NAMALWA (cell line): ENCODE measurements at regions not wholly inside any gene's neighbourhood (a gene's known extent, or its start where the extent isn't known, plus 50 kb on each side); places are given as distances from the start of the nearest gene placed in this dataset.

Experiments
- DNase-seq: peaks from one replicate; pipeline ENCODE4 v3.0.0-alpha.2; 2015; ENCODE audit warnings: low spot score

GRCh38 chr11:114758627-114759026 lies 80.3 kb downstream of the NXPE2 start:
- no peak for DNase-seq

DNA sequence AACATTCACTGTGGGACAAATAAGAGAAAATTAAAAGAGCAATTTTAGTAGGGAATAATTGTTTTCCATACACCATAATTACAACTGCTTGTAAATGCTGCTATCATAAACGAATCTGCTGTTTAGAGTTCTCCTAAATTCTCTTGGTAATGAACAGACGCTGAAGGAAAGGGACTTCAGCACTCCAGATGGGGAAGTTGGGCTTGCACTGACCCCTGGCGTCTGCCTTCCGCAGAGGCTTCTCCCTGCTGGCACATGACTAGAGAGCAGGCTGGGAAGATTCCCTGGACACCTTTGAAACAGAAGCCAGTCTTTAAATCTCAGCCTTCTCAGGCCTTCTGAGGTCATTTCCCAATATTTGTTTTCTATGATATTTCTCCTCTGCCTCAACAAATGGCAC lies 84.1 kb downstream of the NXPE2 start:
- DNase-seq: no peak

GRCh38 chr11:114764563-114764962 lies 86.2 kb downstream of the NXPE2 start:
- DNase-seq: no peak

- no peak for DNase-seq
Measured at GRCh38 chr11:114771172-114771571, 92.8 kb downstream of the NXPE2 start.

- no peak for DNase-seq
Measured at GRCh38 chr11:114773541-114774338, 95.4 kb downstream of the NXPE2 start.

GRCh38 chr11:114774599-114775361 lies 96.5 kb downstream of the NXPE2 start:
- DNase-seq: peak; percentile 58

GRCh38 chr11:114775875-114776621 lies 97.7 kb downstream of the NXPE2 start:
- no peak for DNase-seq

- DNase-seq: no peak
Measured at GRCh38 chr11:114776956-114777355, 98.6 kb downstream of the NXPE2 start.

DNA sequence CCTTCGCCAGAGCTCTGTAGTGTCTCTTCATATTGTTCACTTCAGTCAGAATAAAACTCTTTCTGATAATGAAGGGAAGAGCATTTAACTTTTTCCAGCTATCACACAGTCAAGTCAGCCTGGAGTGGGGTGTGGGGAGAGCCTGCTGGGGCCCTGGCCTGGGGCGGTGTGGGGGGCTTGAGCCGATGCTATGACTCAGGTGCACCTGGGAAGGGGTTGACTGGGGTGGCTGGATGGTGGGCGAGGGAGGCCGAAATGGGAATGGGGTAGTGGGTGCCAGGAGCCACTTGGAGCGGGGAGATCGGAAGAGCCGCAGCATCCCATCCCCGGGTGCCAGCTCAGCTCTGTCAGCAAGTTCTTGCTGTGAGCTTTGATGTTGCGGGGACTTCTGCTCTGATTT lies 100.9 kb downstream of the NXPE2 start:
- no peak for DNase-seq

- DNase-seq: no peak
Measured at GRCh38 chr11:114782650-114783310, 104.5 kb downstream of the NXPE2 start.

DNA sequence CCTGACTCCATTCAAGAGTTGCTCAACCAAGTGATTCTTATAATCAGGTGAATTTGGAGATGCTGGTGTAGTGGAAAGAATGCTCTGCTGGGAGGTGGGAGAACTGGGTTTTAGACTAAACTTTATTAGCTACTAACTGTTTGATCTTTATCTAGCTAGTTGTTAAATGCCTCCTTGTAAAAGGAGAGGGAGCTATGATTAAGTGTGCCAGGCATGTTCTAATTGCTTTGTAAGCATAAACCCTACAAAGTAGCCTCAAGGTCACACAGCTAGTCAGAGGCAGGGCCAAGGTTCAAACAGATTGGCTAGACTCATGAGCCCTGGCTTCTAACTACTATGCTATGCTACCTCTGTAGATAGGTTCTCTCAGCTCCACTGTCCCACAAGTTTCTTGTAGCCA lies 105.5 kb downstream of the NXPE2 start:
- DNase-seq: no peak

DNA sequence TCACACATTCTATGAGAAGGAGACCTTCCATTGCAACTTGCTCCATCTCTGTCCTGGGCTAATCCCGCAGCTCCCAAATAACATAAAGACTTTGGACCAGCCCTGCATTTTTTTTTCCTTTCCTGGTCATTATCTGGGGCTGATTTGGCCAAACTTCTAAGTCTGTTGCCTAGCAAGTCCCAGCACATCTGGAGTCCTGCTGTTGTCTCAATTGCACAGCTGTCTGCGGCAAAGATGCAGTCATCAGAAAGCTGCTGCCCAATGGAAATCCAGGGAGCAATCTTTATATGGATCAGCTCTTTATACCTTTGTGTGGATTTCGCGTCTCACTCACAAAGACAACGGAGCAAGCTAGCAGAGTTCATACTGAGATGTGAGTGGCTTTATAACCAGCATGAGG lies 105.9 kb downstream of the NXPE2 start:
- DNase-seq: no peak

DNA sequence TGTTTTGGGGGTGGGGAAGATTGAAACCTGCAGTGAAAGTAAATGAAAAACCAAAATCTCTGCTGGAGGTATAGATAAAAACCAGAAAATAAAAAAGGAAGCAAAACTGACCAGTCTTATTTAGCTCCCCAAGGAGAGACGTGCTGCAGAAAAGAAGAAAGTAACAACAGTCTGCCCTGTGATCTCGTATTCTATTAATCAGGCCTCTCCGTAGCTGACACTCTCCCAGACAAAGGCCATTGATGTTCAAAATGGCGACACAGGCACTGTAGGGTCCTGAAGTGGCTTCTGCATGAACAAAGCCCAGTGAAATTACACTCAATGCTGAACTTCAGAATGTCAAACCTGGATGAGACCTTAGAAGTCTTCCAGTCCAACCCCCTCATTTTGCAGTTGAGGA lies 106.6 kb downstream of the NXPE2 start:
- no peak for DNase-seq

GRCh38 chr11:114785820-114786219 lies 107.5 kb downstream of the NXPE2 start:
- DNase-seq: no peak

GRCh38 chr11:114787126-114787525 lies 108.8 kb downstream of the NXPE2 start:
- no peak for DNase-seq

GRCh38 chr11:114790910-114791309 lies 112.6 kb downstream of the NXPE2 start:
- no peak for DNase-seq

DNA sequence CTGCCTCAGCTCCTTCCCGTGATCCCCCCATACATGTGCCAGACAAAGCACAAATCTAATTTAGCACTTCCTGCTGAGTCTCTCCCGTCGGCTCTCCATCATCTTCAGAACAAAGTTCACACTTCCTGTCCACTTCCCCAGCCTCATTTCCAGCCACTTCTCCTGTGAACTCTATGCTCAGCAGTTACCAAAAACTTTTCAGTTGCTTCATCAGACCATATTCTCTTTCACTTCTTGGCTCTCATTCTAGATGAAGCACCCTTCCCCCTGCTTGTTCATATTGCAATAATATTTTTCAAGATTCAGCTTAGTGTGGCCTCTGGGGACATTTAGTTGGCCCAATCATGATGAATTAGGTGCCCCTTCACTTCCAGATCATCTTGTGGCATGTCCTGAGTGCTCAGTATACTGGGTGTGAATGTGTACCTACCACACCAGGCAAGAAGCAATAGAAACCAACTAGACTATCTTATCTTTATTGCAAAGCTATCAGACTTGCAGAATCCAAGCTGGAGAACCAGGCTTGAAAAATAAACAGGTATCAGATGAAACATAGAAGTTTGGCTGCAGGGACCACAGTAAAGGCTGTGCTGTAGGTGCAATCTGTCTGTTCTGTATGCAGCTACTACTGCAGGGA lies 115.8 kb downstream of the NXPE2 start:
- DNase-seq: no peak

DNA sequence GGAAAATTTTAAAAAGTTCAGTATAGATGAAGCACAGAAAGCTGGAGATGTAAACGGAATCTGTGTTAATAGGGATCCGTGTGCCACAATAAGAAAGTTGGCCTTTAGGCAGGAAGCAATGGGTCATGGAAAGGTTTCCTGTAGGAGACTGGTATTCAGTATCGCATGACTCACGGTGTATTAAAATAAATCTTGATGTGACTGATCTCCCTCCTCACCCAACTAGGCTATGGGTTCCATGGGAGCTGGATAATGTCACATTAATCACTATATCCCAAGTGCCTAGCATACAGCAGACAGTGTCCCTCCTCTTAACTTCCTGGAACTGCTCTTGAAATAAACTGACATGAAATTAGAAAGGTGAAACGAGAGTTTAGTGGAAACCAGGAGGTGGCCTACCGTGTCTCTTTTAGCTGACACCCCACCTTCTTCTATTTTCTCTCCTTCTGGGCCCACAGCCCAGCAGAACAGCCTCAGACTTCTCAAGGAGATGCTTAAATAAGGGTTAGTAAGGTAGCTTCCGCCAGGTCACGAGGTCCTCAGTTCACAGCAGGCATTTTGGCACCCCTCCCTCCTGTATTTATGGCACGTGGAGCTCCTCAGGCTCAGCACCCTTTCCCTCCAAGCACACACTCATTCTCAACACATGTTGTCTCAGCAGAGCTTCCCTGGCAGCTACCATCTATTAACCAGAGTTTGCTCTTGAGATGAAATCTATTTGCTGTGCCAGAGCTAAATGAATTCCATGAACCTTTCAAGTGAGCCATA lies 118.8 kb downstream of the NXPE2 start:
- no peak for DNase-seq

GRCh38 chr11:114799476-114799875 lies 121.1 kb downstream of the NXPE2 start:
- DNase-seq: no peak

GRCh38 chr11:114801773-114802172 lies 123.4 kb downstream of the NXPE2 start:
- no peak for DNase-seq

DNA sequence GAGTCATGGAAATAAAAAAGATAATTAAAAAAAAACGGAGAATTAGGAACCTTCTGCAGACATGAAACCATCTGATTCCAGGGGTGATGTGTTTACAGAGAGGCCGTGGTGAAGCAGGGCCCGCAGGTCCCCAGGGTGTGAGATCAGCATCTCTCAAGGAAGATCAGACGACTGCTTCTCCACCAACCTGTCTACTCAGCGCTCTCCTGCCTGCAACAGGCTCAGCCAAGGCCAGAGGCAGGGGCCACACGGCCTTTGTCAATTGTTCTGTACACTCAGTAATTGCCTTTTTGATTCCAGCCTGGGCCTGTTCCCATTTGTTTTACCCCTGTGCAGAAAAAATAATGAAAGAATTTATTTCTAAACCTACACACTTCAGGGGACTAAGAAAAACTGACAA lies 124.6 kb downstream of the NXPE2 start:
- DNase-seq: no peak
